H9 (cell line): ENCODE measurements at regions not wholly inside any gene's neighbourhood (a gene's known extent, or its start where the extent isn't known, plus 50 kb on each side); places are given as distances from the start of the nearest gene placed in this dataset.

Experiments used
- DNase-seq: peaks from one replicate; pipeline ENCODE4 v3.0.0-alpha.2; 2017
- H2AFZ ChIP-seq: one replicate; pipeline ENCODE4 v1.6.1; 2013; ENCODE audit warnings: mild to moderate bottlenecking, low read length, control low read depth, moderate library complexity
- H2AK5ac ChIP-seq: 2 replicates; pipeline ENCODE4 v1.6.1; 2013; ENCODE audit warnings: low read length, control low read depth, mixed read lengths; ENCODE audit not compliant: insufficient read length
- H2BK120ac ChIP-seq: one replicate; pipeline ENCODE4 v1.6.1; 2013; ENCODE audit warnings: low read depth, mild to moderate bottlenecking, low read length, control low read depth, inconsistent platforms; ENCODE audit not compliant: poor library complexity, severe bottlenecking
- H2BK12ac ChIP-seq: 2 replicates; pipeline ENCODE4 v1.6.1; 2013; ENCODE audit warnings: low read length, control low read depth, mixed read lengths, low read depth; ENCODE audit not compliant: insufficient read length
- H2BK15ac ChIP-seq: 2 replicates; pipeline ENCODE4 v1.6.1; 2013; ENCODE audit warnings: low read depth, low read length, control low read depth
- H2BK20ac ChIP-seq: one replicate; pipeline ENCODE4 v1.6.1; 2013; ENCODE audit warnings: low read depth, mild to moderate bottlenecking, low read length, control low read depth, inconsistent platforms; ENCODE audit not compliant: poor library complexity, severe bottlenecking
- H2BK5ac ChIP-seq: 2 replicates; pipeline ENCODE4 v1.6.1; 2013; ENCODE audit warnings: low read length, control low read depth, mixed read lengths; ENCODE audit not compliant: insufficient read length
- H3K14ac ChIP-seq: 2 replicates; pipeline ENCODE4 v1.6.1; 2013; ENCODE audit warnings: low read length, control low read depth; ENCODE audit not compliant: insufficient read depth
- H3K18ac ChIP-seq: 2 replicates; pipeline ENCODE4 v1.6.1; 2013; ENCODE audit warnings: low read depth, mild to moderate bottlenecking, mixed read lengths, low read length, control low read depth; ENCODE audit not compliant: insufficient read length
- H3K23ac ChIP-seq: 2 replicates; pipeline ENCODE4 v1.6.1; 2013; ENCODE audit warnings: low read length, control low read depth, mixed read lengths, low read depth; ENCODE audit not compliant: insufficient read length
- H3K23me2 ChIP-seq: 2 replicates; pipeline ENCODE4 v1.6.1; 2013; ENCODE audit warnings: low read depth, mild to moderate bottlenecking, mixed read lengths, low read length, control low read depth; ENCODE audit not compliant: insufficient read length, poor library complexity, severe bottlenecking
- H3K27ac ChIP-seq: 2 replicates; pipeline ENCODE4 v1.5.1; 2013; ENCODE audit warnings: low read length, control low read depth, mixed read lengths, low read depth; ENCODE audit not compliant: insufficient read length
- H3K27me3 ChIP-seq: 2 replicates; pipeline ENCODE4 v1.6.1; 2013; ENCODE audit warnings: low read length, control low read depth, inconsistent platforms; ENCODE audit not compliant: insufficient read depth
- H3K4ac ChIP-seq: 2 replicates; pipeline ENCODE4 v1.6.1; 2013; ENCODE audit warnings: low read depth, mild to moderate bottlenecking, control low read depth, inconsistent platforms, low read length, moderate library complexity
- H3K4me1 ChIP-seq: 2 replicates; pipeline ENCODE4 v1.6.1; 2013; ENCODE audit warnings: low read length, control low read depth, inconsistent platforms; ENCODE audit not compliant: insufficient read depth
- H3K4me2 ChIP-seq: 2 replicates; pipeline ENCODE4 v1.6.1; 2013; ENCODE audit warnings: low read length, control low read depth, mixed read lengths; ENCODE audit not compliant: insufficient read length, insufficient read depth
- H3K56ac ChIP-seq: 2 replicates; pipeline ENCODE4 v1.6.1; 2013; ENCODE audit warnings: low read depth, mild to moderate bottlenecking, mixed read lengths, low read length, control low read depth; ENCODE audit not compliant: insufficient read length
- H3K79me1 ChIP-seq: 2 replicates; pipeline ENCODE4 v1.6.1; 2013; ENCODE audit warnings: low read depth, mild to moderate bottlenecking, moderate library complexity, low read length, control low read depth, inconsistent platforms; ENCODE audit not compliant: insufficient read depth, poor library complexity, severe bottlenecking
- H3K79me2 ChIP-seq: 2 replicates; pipeline ENCODE4 v1.6.1; 2013; ENCODE audit warnings: low read length, control low read depth, inconsistent platforms; ENCODE audit not compliant: insufficient read depth
- H3K9ac ChIP-seq: 2 replicates; pipeline ENCODE4 v1.6.1; 2013; ENCODE audit warnings: low read length, control low read depth, mixed read lengths; ENCODE audit not compliant: insufficient read length; ENCODE audit errors: extremely low read depth
- H3K9me3 ChIP-seq: one replicate; pipeline ENCODE4 v1.6.1; 2013; ENCODE audit warnings: low read depth, low read length, inconsistent platforms; ENCODE audit not compliant: control insufficient read depth
- H3T11ph ChIP-seq: one replicate; pipeline ENCODE4 v1.6.1; 2013; ENCODE audit warnings: mild to moderate bottlenecking, low read length, control low read depth, inconsistent platforms
- H4K20me1 ChIP-seq: one replicate; pipeline ENCODE4 v1.6.1; 2013; ENCODE audit not compliant: control insufficient read depth, insufficient read length, insufficient read depth
- H4K5ac ChIP-seq: 2 replicates; pipeline ENCODE4 v1.6.1; 2013; ENCODE audit warnings: low read depth, mild to moderate bottlenecking, mixed read lengths, low read length, control low read depth; ENCODE audit not compliant: insufficient read length
- H4K8ac ChIP-seq: replicated peaks from 2 replicates; pipeline ENCODE4 v1.6.1; 2013; ENCODE audit warnings: low read length, control low read depth, mixed read lengths, low read depth; ENCODE audit not compliant: insufficient read length
- H4K91ac ChIP-seq: 2 replicates; pipeline ENCODE4 v1.6.1; 2013; ENCODE audit warnings: low read depth, mild to moderate bottlenecking, moderate library complexity, mixed read lengths, low read length, control low read depth; ENCODE audit not compliant: insufficient read length
- H3K27ac Mint-ChIP-seq, 3 experiments: 2 replicates in 2 of 3; 3 replicates in 1 of 3; pipeline ENCODE4 v1.8.0; 2020 to 2021; ENCODE audit warnings: mixed read lengths in 3 of 3, mild to moderate bottlenecking in 1 of 3, moderate library complexity in 1 of 3
- H3K27me3 Mint-ChIP-seq: 2 replicates; pipeline ENCODE4 v1.8.0; 2021; ENCODE audit warnings: low read depth, mild to moderate bottlenecking, moderate library complexity, mixed read lengths
- H3K36me3 Mint-ChIP-seq, 3 experiments: 2 replicates in 2 of 3; 3 replicates in 1 of 3; pipeline ENCODE4 v1.8.0; 2020 to 2021; ENCODE audit warnings: low read depth in 3 of 3, mixed read lengths in 3 of 3; ENCODE audit not compliant: insufficient read depth in 1 of 3
- H3K4me1 Mint-ChIP-seq, 2 experiments: 2 replicates each; pipeline ENCODE4 v1.8.0; 2020; ENCODE audit warnings: mixed read lengths in 2 of 2
- H3K4me3 Mint-ChIP-seq, 2 experiments: 2 replicates in 1 of 2; 3 replicates in 1 of 2; pipeline ENCODE4 v1.8.0; 2020 to 2021; ENCODE audit warnings: mild to moderate bottlenecking in 2 of 2, mixed read lengths in 2 of 2, moderate library complexity in 1 of 2
- H3K9me3 Mint-ChIP-seq, 2 experiments: 2 replicates in 1 of 2; 3 replicates in 1 of 2; pipeline ENCODE4 v1.8.0; 2020; ENCODE audit warnings: mild to moderate bottlenecking in 2 of 2, mixed read lengths in 2 of 2, moderate library complexity in 1 of 2
- CTCF ChIP-seq: fragments of 200-600 bp; sonication (generic); conservative IDR thresholded peaks from 3 replicates; pipeline ENCODE4 v1.8.0; 2021; ENCODE audit warnings: antibody characterized with exemption, mild to moderate bottlenecking
- WGBS: extraction: QIAGEN DNeasy Blood & Tissue Kit; methylation state at CpG from one replicate; pipeline ENCODE4 v1.1.7; 2013; ENCODE audit warnings: missing lambda C conversion rate, low lambda C conversion rate, mixed read lengths; ENCODE audit not compliant: insufficient read length; ENCODE audit errors: extremely low coverage; 5-methylcytosine and 5-hydroxymethylcytosine counted together

- Mint-ChIP-seq H3K9me3 (peaks cover 50 to 55% of the 10 kb centered on the region in 2 experiments), H3K4me3 (no peak overlapping the region), H3K36me3 (peaks cover 2 to 22% (median 6%) of the 10 kb centered on the region in 3 experiments; a peak in 6 of 7 replicates), H3K27ac (no peak overlapping the region), H3K4me1 (peaks cover 0 to 5% of the 10 kb centered on the region in 2 experiments; a peak in 2 of 4 replicates), H3K27me3 (no peaks in the 10 kb centered on the region)
- no peaks in the 10 kb centered on the region for H3K27me3 ChIP-seq
- H3K9me3 ChIP-seq = peaks cover 13% of the 10 kb centered on the region
- H2BK5ac ChIP-seq = no peak overlapping the region
- H2AK5ac ChIP-seq = no peak overlapping the region
- no peak overlapping the region for H3K18ac ChIP-seq
- no peak overlapping the region for H2BK120ac ChIP-seq
- H2BK20ac ChIP-seq = no peak overlapping the region
- H2BK15ac ChIP-seq = no peak overlapping the region
- H3K4ac ChIP-seq = no peak overlapping the region
- no peaks in the 10 kb centered on the region for H3K4me1 ChIP-seq
- H3K23ac ChIP-seq = no peak overlapping the region
- no peak for DNase-seq
- H4K8ac ChIP-seq = no peak overlapping the region
- no peak overlapping the region for H3K27ac ChIP-seq
- H2AFZ ChIP-seq = no peak overlapping the region
- H3K14ac ChIP-seq = no peak overlapping the region
- no peaks in the 10 kb centered on the region for H4K20me1 ChIP-seq
- no peaks in the 10 kb centered on the region for H3K79me1 ChIP-seq
- no peak overlapping the region for H3K4me2 ChIP-seq
- H3K79me2 ChIP-seq = no peaks in the 10 kb centered on the region
- WGBS = no CpG with 5 or more reads among the region's 2 CpGs
- H4K5ac ChIP-seq = no peak overlapping the region
- no peak overlapping the region for H3K9ac ChIP-seq
- no peak overlapping the region for H4K91ac ChIP-seq
- no peak for TF ChIP-seq CTCF
- H2BK12ac ChIP-seq = no peak overlapping the region
- no peak overlapping the region for H3K56ac ChIP-seq
- no peaks in the 10 kb centered on the region for H3K23me2 ChIP-seq
- H3T11ph ChIP-seq = no peak overlapping the region
These were observed 282.9 kb downstream of the DCAF12L2 start for GRCh38 chrX:125883169-125883568.
